ENCODE measurements at regions not wholly inside any gene's neighbourhood (a gene's known extent, or its start where the extent isn't known, plus 50 kb on each side); places are given as distances from the start of the nearest gene placed in this dataset.

DNA sequence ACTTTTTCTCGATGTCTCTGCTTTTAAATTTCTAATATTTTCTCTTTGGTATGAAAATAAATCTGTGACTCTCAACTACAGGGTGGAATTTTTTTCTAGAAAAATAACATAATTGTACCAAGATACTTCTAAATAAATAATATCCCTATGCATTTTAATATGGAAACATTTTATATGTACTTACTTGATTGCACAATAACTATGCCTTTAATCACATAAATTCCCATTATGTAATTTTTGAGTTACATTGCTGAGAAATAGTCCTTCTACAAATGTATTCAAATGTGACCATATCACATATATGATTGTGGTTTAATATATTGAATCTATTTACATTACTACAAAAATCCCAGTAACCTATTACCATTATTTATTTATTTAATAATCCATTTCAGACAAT lies 1543.3 kb upstream of the PABPC4L start:
- no peak overlapping the region for H3K4me3 ChIP-seq (ENCODE audit: low read depth, low read length)
- no peak for DNase-seq (ENCODE audit: low read depth)
- no peak for TF ChIP-seq CTCF (IDR thresholded peaks at IDR 0.05; ENCODE audit: control insufficient read depth, extremely low read depth, insufficient read depth)

DNA sequence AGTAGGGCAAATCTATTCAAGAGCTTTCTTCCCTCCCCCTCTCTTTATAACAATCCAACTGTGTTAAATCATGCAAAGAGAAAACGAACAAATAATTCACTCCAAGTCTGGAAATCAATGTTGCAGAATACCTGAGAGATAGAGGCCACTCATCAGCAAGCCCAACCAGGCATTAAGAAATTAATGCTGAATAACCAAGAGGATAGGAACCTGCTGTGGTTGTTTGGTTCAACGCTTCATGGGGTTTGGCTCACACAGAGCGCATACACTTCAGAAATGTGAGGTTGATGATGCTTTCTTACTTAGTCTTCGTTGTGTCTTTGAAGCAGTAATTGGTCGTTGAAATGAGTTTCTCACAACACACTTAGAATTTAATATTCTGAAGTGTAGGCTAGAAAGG lies 1540.0 kb upstream of the PABPC4L start:
- TF ChIP-seq CTCF (IDR thresholded peaks at IDR 0.05; ENCODE audit: control insufficient read depth, extremely low read depth, insufficient read depth), result no peak
- H3K4me3 ChIP-seq (ENCODE audit: low read depth, low read length), result no peak overlapping the region
- DNase-seq (ENCODE audit: low read depth), result no peak

DNA sequence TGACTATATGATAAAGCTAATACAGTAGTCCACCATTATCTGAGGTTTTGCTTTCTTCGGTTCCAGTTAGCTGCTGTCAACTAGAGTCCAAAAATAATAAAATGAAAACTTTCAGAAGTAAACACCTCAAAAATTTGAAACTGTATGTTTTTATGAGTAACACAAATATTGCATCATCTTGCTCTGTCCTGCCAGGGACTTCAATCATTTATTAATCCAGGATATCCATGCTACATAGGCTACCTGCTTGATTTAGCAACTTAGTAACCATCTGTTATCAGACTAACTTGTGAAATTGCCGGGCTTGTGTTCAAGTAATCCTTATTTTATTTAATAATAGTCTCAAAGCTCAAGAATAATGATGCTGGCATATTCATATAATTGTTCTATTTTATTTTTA lies 1537.8 kb upstream of the PABPC4L start:
- DNase-seq (ENCODE audit: low read depth), result no peak
- no peak overlapping the region for H3K4me3 ChIP-seq (ENCODE audit: low read depth, low read length)
- TF ChIP-seq CTCF (IDR thresholded peaks at IDR 0.05; ENCODE audit: control insufficient read depth, extremely low read depth, insufficient read depth), result no peak

DNA sequence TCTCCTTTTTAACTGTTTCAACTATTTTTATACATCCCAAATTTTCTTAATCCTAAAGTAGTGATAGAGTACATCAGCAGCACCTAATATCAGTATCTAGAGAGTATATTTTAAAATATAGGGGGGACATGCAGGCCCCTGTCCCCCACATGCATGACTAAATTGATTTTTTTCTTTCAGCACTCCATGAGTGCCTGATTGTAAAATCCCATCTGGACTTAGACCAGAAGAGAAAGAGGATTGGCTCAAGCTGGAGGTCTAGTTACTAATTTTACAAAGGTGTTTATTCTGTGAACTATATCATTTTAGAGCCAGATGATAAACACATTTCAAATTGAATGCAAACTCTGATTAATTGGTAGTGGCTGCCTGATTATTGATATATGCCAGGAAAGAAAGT lies 1533.9 kb upstream of the PABPC4L start:
- no peak for DNase-seq (ENCODE audit: low read depth)
- no peak overlapping the region for H3K4me3 ChIP-seq (ENCODE audit: low read depth, low read length)
- no peak for TF ChIP-seq CTCF (IDR thresholded peaks at IDR 0.05; ENCODE audit: control insufficient read depth, extremely low read depth, insufficient read depth)

- no peak for DNase-seq (ENCODE audit: low read depth)
- no peak overlapping the region for H3K4me3 ChIP-seq (ENCODE audit: low read depth, low read length)
- no peak for TF ChIP-seq CTCF (IDR thresholded peaks at IDR 0.05; ENCODE audit: control insufficient read depth, extremely low read depth, insufficient read depth)
Observed at GRCh38 chr4:135732448-135732847, 1530.9 kb upstream of the PABPC4L start.

- DNase-seq (ENCODE audit: low read depth), result no peak
- no peak for TF ChIP-seq CTCF (IDR thresholded peaks at IDR 0.05; ENCODE audit: control insufficient read depth, extremely low read depth, insufficient read depth)
- H3K4me3 ChIP-seq (ENCODE audit: low read depth, low read length), result no peak overlapping the region
Observed at GRCh38 chr4:135731682-135732081, 1530.1 kb upstream of the PABPC4L start.

DNA sequence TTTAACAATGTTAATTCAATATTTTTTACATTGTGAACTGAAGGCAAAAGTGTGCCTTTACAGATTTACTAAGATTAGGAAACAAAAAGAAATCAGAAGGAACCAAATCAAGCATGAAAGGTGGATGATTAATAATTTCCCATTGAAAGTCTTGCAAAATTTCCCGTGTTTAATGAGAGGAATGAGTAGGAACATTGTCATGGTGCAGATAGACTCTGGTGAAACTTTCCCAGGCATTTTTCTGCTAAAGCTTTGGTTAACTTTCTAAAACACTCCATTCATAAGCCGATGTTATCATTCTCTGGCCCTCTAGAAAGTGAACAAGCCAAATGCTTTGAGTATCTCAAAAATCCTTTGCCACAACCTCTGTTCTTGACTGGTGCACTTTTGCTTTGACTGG lies 1522.8 kb upstream of the PABPC4L start:
- no peak overlapping the region for H3K4me3 ChIP-seq (ENCODE audit: low read depth, low read length)
- DNase-seq (ENCODE audit: low read depth), result no peak
- no peak for TF ChIP-seq CTCF (IDR thresholded peaks at IDR 0.05; ENCODE audit: control insufficient read depth, extremely low read depth, insufficient read depth)

Measured in LNCaP clone FGC (cell line).